ENCODE measurements at regions not wholly inside any gene's neighbourhood (a gene's known extent, or its start where the extent isn't known, plus 50 kb on each side); places are given as distances from the start of the nearest gene placed in this dataset.
A peak's percentile ranks its signal among the peaks of the same experiment; 100 is the strongest.

DNA sequence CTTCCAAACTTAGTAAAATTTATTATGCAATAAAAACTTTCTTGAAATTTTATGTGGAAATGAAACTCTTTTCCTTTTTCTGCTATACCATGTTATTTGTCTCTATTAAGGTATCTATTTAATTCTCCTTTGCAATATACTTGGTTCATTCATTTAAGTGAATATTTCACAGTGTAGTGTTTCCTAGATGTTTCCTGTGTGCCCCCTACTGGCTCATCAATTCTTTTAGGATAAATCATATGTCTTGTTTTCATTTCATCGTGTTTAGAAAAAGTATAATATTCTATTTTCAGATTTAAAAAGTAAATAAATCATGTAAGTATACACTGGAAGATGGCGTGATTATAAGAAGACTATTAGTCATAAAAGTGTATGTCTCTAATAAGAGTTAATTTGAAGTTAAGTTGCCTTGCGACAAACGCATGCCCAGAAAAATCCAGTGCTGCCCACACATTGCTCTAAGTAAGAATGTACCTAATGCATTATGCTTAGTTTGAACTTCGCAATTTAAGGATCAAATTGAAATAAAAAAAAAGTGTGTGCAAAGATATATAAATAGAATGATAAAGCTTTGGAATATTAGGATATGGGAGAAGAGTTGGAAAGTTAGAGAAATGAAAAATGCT is 525.4 kb downstream of the KCNJ3 start:
- Histone ChIP-seq H3K4me1 (ENCODE audit: control insufficient read depth, insufficient read depth, low read length) (no peaks in the 10 kb centered on the region), H3K9me3 (ENCODE audit: control insufficient read depth, low read length) (no peaks in the 10 kb centered on the region), H3K27me3 (ENCODE audit: control insufficient read depth, insufficient read depth, low read length, poor library complexity, severe bottlenecking) (no peaks in the 10 kb centered on the region), H3K4me3 (ENCODE audit: low read length) (no peak overlapping the region), H3K36me3 (ENCODE audit: control insufficient read depth, insufficient read depth, low read length) (no peaks in the 10 kb centered on the region), H3K9ac (ENCODE audit: extremely low read depth, low read length, poor library complexity, severe bottlenecking) (no peak overlapping the region), H3K27ac (ENCODE audit: low read depth, low read length) (no peak overlapping the region)
- H3K36me3 Mint-ChIP-seq (ENCODE audit: low read depth) = no peaks in the 10 kb centered on the region
- H3K4me1 Mint-ChIP-seq = peaks cover 4% of the 10 kb centered on the region
- H3K9me3 Mint-ChIP-seq = no peaks in the 10 kb centered on the region
- 62 to 66% methylated on average over 2 to 4 of the region's 5 CpGs for WGBS, 2 experiments (ENCODE audit: insufficient coverage in 1 of 2, insufficient read length in 1 of 2)
- H3K27ac Mint-ChIP-seq = no peak overlapping the region
- no peak for DNase-seq
- no peaks in the 10 kb centered on the region for H3K27me3 Mint-ChIP-seq (ENCODE audit: insufficient read depth)
- no peak overlapping the region for H3K4me3 Mint-ChIP-seq
- TF ChIP-seq, protein P1, sequence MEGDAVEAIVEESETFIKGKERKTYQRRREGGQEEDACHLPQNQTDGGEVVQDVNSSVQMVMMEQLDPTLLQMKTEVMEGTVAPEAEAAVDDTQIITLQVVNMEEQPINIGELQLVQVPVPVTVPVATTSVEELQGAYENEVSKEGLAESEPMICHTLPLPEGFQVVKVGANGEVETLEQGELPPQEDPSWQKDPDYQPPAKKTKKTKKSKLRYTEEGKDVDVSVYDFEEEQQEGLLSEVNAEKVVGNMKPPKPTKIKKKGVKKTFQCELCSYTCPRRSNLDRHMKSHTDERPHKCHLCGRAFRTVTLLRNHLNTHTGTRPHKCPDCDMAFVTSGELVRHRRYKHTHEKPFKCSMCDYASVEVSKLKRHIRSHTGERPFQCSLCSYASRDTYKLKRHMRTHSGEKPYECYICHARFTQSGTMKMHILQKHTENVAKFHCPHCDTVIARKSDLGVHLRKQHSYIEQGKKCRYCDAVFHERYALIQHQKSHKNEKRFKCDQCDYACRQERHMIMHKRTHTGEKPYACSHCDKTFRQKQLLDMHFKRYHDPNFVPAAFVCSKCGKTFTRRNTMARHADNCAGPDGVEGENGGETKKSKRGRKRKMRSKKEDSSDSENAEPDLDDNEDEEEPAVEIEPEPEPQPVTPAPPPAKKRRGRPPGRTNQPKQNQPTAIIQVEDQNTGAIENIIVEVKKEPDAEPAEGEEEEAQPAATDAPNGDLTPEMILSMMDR (conservative IDR thresholded peaks at IDR 0.05) = peak; percentile 82

DNA sequence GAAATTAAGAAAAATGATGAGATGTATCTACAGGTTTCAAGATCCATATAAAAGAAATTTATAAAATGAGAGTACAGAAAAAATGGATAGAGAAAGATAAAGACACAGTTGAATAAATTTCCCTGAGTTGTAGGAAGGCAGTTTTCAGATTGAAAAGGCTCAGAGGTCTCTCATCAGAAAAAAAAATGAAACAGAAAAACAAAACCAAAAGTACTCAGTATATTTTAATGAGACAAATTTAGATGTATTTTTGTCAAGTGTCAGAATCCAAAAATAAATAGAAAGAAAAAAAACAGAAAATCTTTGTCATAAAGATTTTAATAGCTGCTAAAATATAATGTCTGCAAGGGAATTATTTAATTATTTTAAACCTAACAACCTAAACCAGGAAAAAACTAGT is 520.5 kb downstream of the KCNJ3 start:
- no peak for DNase-seq
- Mint-ChIP-seq H3K4me3 (no peak overlapping the region), H3K27ac (no peak overlapping the region), H3K9me3 (no peaks in the 10 kb centered on the region), H3K4me1 (peaks cover 31% of the 10 kb centered on the region), H3K27me3 (ENCODE audit: insufficient read depth) (no peaks in the 10 kb centered on the region), H3K36me3 (ENCODE audit: low read depth) (no peaks in the 10 kb centered on the region)
- Histone ChIP-seq H3K27me3 (ENCODE audit: control insufficient read depth, insufficient read depth, low read length, poor library complexity, severe bottlenecking) (no peaks in the 10 kb centered on the region), H3K36me3 (ENCODE audit: control insufficient read depth, insufficient read depth, low read length) (no peaks in the 10 kb centered on the region), H3K27ac (ENCODE audit: low read depth, low read length) (no peak overlapping the region), H3K4me3 (ENCODE audit: low read length) (no peak overlapping the region), H3K9ac (ENCODE audit: extremely low read depth, low read length, poor library complexity, severe bottlenecking) (no peak overlapping the region), H3K4me1 (ENCODE audit: control insufficient read depth, insufficient read depth, low read length) (peaks cover 27% of the 10 kb centered on the region), H3K9me3 (ENCODE audit: control insufficient read depth, low read length) (no peaks in the 10 kb centered on the region)
- TF ChIP-seq, protein P1 (conservative IDR thresholded peaks at IDR 0.05) = no peak

DNA sequence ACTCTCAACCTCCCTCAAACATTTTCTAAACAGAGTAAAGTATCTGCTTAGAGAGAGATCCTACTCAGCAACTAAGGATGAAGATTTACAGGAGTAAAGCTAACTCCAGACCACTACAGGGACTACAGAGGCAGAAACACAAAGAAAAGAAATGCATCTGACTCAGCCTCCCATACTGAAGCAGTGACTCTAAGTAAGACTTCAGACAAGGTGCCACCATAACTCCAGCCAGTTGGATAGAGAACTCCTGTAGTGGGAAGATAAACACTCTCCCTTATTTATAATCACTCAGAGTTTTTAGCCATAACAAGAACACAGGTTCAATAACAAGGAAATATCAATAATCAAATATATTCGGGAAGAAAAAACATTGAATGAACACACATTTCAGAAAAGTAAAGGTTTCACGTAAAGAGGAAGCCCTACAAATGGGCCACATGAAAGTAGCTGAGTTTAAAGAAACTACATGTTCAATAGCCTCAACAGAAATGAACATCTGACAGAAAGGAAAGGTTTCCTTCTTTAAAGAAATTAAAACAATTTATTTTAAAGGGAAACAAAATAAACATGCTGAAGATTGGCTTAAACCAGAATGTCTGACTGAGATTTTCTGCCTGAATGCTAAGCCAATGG is 519.9 kb downstream of the KCNJ3 start:
- Mint-ChIP-seq H3K9me3 (no peaks in the 10 kb centered on the region), H3K36me3 (ENCODE audit: low read depth) (no peaks in the 10 kb centered on the region), H3K4me3 (no peak overlapping the region), H3K4me1 (peaks cover 31% of the 10 kb centered on the region), H3K27me3 (ENCODE audit: insufficient read depth) (no peaks in the 10 kb centered on the region), H3K27ac (no peak overlapping the region)
- no peak overlapping the region for H3K4me3 ChIP-seq (ENCODE audit: low read length)
- peaks cover 27% of the 10 kb centered on the region for H3K4me1 ChIP-seq (ENCODE audit: control insufficient read depth, insufficient read depth, low read length)
- DNase-seq = no peak
- 94% methylated on average over 2 of the region's 2 CpGs; no CpG with 5 or more reads in 1 of the 2 experiments for WGBS, 2 experiments (ENCODE audit: insufficient coverage in 1 of 2, insufficient read length in 1 of 2)
- H3K27ac ChIP-seq (ENCODE audit: low read depth, low read length) = no peak overlapping the region
- H3K36me3 ChIP-seq (ENCODE audit: control insufficient read depth, insufficient read depth, low read length) = no peaks in the 10 kb centered on the region
- no peaks in the 10 kb centered on the region for H3K9me3 ChIP-seq (ENCODE audit: control insufficient read depth, low read length)
- TF ChIP-seq, protein P1 (conservative IDR thresholded peaks at IDR 0.05) = no peak
- no peak overlapping the region for H3K9ac ChIP-seq (ENCODE audit: extremely low read depth, low read length, poor library complexity, severe bottlenecking)
- H3K27me3 ChIP-seq (ENCODE audit: control insufficient read depth, insufficient read depth, low read length, poor library complexity, severe bottlenecking) = no peaks in the 10 kb centered on the region

Data from endodermal cell (in vitro differentiated cells).